GM12878 (cell line): ENCODE measurements at regions not wholly inside any gene's neighbourhood (a gene's known extent, or its start where the extent isn't known, plus 50 kb on each side); places are given as distances from the start of the nearest gene placed in this dataset.

Experiments used
- ATAC-seq: fragments of 200-7000 bp; cut with Tn5 transposase; 3 replicates; pipeline ENCODE4 v1.9.1; 2020; ENCODE audit warnings: mild to moderate bottlenecking, moderate library complexity
- BruUV-seq: library from RNA; stranded (reverse); fragments of 400-500 nt; replicated peaks from 2 replicates; lab custom pipeline; 2021; lab: Mats Ljungman, UMichigan
- CTCF ChIA-PET: fragments of 300-600 bp; sonication (Branson Sonifier 250); formaldehyde crosslinking; extraction: SDS; loops from one replicate; lab custom pipeline; 2021; ENCODE audit warnings: inconsistent platforms; lab: Yijun Ruan, JAX
- POLR2A ChIA-PET: fragments of 350-600 bp; formaldehyde crosslinking; extraction: SDS; loops from one replicate; lab custom pipeline; 2021; ENCODE audit warnings: inconsistent platforms; lab: Charles Lee
- RAD21 ChIA-PET: fragments of 300-600 bp; sonication (Branson Sonifier 250); formaldehyde crosslinking; loops from one replicate; lab custom pipeline; 2023; ENCODE audit warnings: antibody characterized with exemption; ENCODE audit not compliant: unreplicated experiment; lab: Charles Lee
- SMC1A ChIA-PET: fragments of 300-600 bp; sonication (Branson Sonifier 250); formaldehyde crosslinking; loops from one replicate; lab custom pipeline; 2023; ENCODE audit not compliant: unreplicated experiment, uncharacterized antibody; lab: Charles Lee
- DNase-seq: peaks from one replicate; pipeline ENCODE4 v3.0.0-alpha.2; 2011; ENCODE audit warnings: low read depth, low spot score
- FAIRE-seq: peaks from 3 replicates; lab custom pipeline; 2011; peaks lifted over from hg19 to GRCh38; lab: Jason Lieb, UNC
- H2AFZ ChIP-seq: 2 replicates; pipeline ENCODE4 v1.6.0; 2011; ENCODE audit warnings: low read depth, low read length, control low read depth; ENCODE audit not compliant: control insufficient read depth
- H3K27ac ChIP-seq: 2 replicates; pipeline ENCODE4 v1.5.1; 2011; ENCODE audit warnings: control low read depth; ENCODE audit not compliant: control insufficient read depth, insufficient read depth
- H3K27me3 ChIP-seq, 2 experiments: replicated peaks in 1 of 2; 2 replicates each; pipeline versions ENCODE4 v1.6.0 to v1.6.1; 2011; ENCODE audit warnings: low read length in 1 of 2; ENCODE audit not compliant: control insufficient read depth in 2 of 2, insufficient read depth in 2 of 2
- H3K36me3 ChIP-seq, 2 experiments: 2 replicates each; pipeline ENCODE4 v1.5.1; 2011; ENCODE audit warnings: low read length in 1 of 2; ENCODE audit not compliant: control insufficient read depth in 2 of 2, insufficient read depth in 2 of 2
- H3K4me1 ChIP-seq: 2 replicates; pipeline ENCODE4 v1.6.1; 2011; ENCODE audit warnings: mild to moderate bottlenecking, low read length, moderate library complexity, mixed read lengths; ENCODE audit not compliant: control insufficient read depth, insufficient read depth
- H3K4me2 ChIP-seq: 2 replicates; pipeline ENCODE4 v1.6.0; 2011; ENCODE audit warnings: control low read depth; ENCODE audit not compliant: control insufficient read depth, insufficient read depth
- H3K4me3 ChIP-seq: fragments of 200-600 bp; sonication (generic); 2 replicates; pipeline ENCODE4 v1.5.1; 2016
- H3K79me2 ChIP-seq: 2 replicates; pipeline ENCODE4 v1.6.0; 2011; ENCODE audit warnings: low read length; ENCODE audit not compliant: control insufficient read depth, insufficient read depth
- H3K9ac ChIP-seq: 2 replicates; pipeline ENCODE4 v1.8.0; 2011; ENCODE audit warnings: low read length, control low read depth, mixed read lengths; ENCODE audit not compliant: control insufficient read depth, insufficient read depth
- H3K9me3 ChIP-seq: replicated peaks from 3 replicates; pipeline ENCODE4 v1.5.1; 2011; ENCODE audit warnings: mild to moderate bottlenecking, low read length; ENCODE audit not compliant: control insufficient read depth, insufficient read depth
- H4K20me1 ChIP-seq: 2 replicates; pipeline ENCODE4 v1.6.0; 2011; ENCODE audit not compliant: control insufficient read depth, insufficient read depth
- CREM ChIP-seq: IDR thresholded peaks from 2 replicates; pipeline ENCODE4 v1.6.1; 2014; ENCODE audit warnings: antibody characterized with exemption, low read depth
- HCFC1 ChIP-seq: fragments of 150-350 bp; IDR thresholded peaks from 2 replicates; pipeline ENCODE4 v1.6.1; 2014; ENCODE audit warnings: low read length
- MTA3 ChIP-seq: IDR thresholded peaks from 2 replicates; pipeline ENCODE4 v1.6.1; 2012; ENCODE audit warnings: low read length, inconsistent platforms, borderline replicate concordance
- POU2F2 ChIP-seq: IDR thresholded peaks from 3 replicates; pipeline ENCODE4 v1.6.1; 2011; ENCODE audit warnings: low read depth, mild to moderate bottlenecking, low read length, borderline replicate concordance
- SPI1 ChIP-seq: IDR thresholded peaks from 2 replicates; pipeline ENCODE4 v1.6.1; 2011; ENCODE audit warnings: low read depth, mild to moderate bottlenecking, low read length, moderate library complexity, borderline replicate concordance; ENCODE audit not compliant: insufficient read depth
- SREBF1 ChIP-seq: IDR thresholded peaks from 2 replicates; pipeline ENCODE4 v1.6.1; 2012; ENCODE audit warnings: mild to moderate bottlenecking, low read length
- WGBS: methylation state at CpG from one replicate; pipeline ENCODE4 v1.1.6; 2016; ENCODE audit warnings: low lambda C conversion rate; ENCODE audit not compliant: insufficient replicate concordance, insufficient coverage; ENCODE audit errors: missing lambda C conversion rate; 5-methylcytosine and 5-hydroxymethylcytosine counted together
- in situ Hi-C: fragments of 300-500 bp; cut with MboI; formaldehyde crosslinking; loops from 9 replicates; pipeline ENCODE4 v1.14.3; 2018; ENCODE audit warnings: mixed read lengths
- intact Hi-C: fragments of 100-400 bp; cut with micrococcal nuclease; formaldehyde crosslinking; loops from one replicate; pipeline ENCODE4 v1.14.2; 2022; ENCODE audit not compliant: unreplicated experiment
- TF ChIP-seq, protein P1 (sequence below): fragments of 450-650 bp; IDR thresholded peaks from 2 replicates; pipeline ENCODE4 v1.6.1; 2018; ENCODE audit warnings: borderline replicate concordance, mild to moderate bottlenecking; ENCODE audit not compliant: partially characterized antibody

GRCh38 chr21:35521293-35521692 lies 472.2 kb upstream of the RUNX1 start:
- Histone ChIP-seq H3K4me2 (no peak overlapping the region), H3K4me3 (no peak overlapping the region), H2AFZ (no peak overlapping the region), H3K27ac (no peak overlapping the region), H3K36me3 (no peaks in the 10 kb centered on the region), H3K9me3 (no peaks in the 10 kb centered on the region), H3K27me3 (no peaks in the 10 kb centered on the region), H4K20me1 (no peaks in the 10 kb centered on the region), H3K4me1 (no peaks in the 10 kb centered on the region), H3K79me2 (no peaks in the 10 kb centered on the region), H3K9ac (no peak overlapping the region)
- FAIRE-seq (no peak), DNase-seq (no peak), ATAC-seq (no peak)
- TF ChIP-seq MTA3: no peak
- no peak for TF ChIP-seq SPI1
- TF ChIP-seq HCFC1: no peak
- TF ChIP-seq, protein P1, sequence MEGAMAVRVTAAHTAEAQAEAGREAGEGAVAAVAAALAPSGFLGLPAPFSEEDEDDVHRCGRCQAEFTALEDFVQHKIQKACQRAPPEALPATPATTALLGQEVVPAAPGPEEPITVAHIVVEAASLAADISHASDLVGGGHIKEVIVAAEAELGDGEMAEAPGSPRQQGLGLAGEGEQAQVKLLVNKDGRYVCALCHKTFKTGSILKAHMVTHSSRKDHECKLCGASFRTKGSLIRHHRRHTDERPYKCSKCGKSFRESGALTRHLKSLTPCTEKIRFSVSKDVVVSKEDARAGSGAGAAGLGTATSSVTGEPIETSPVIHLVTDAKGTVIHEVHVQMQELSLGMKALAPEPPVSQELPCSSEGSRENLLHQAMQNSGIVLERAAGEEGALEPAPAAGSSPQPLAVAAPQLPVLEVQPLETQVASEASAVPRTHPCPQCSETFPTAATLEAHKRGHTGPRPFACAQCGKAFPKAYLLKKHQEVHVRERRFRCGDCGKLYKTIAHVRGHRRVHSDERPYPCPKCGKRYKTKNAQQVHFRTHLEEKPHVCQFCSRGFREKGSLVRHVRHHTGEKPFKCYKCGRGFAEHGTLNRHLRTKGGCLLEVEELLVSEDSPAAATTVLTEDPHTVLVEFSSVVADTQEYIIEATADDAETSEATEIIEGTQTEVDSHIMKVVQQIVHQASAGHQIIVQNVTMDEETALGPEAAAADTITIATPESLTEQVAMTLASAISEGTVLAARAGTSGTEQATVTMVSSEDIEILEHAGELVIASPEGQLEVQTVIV: no peak
- TF ChIP-seq POU2F2: no peak
- no peak for TF ChIP-seq CREM
- no peak for TF ChIP-seq SREBF1
- ChIA-PET SMC1A (interaction anchor here (0.6 kb wide), 1 partner anchor 18 kb away, joined by 3 read pairs; no protein-coding TSS in a partner anchor), CTCF (no interaction called here), RAD21 (no interaction called here), POLR2A (no interaction called here)
- intact Hi-C loops: no loop called here
- in situ Hi-C loops: no loop called here
- 26% methylated on average over 4 of the region's 4 CpGs for WGBS
- no TSS peak for BruUV-seq
